ENCODE measurements at regions not wholly inside any gene's neighbourhood (a gene's known extent, or its start where the extent isn't known, plus 50 kb on each side); places are given as distances from the start of the nearest gene placed in this dataset.
"Not testable (repeated sequence)": the region's sequence is repeated elsewhere in the genome, so short reads cannot be mapped to it uniquely, and the experiment has no call there.

- Histone ChIP-seq H3K27me3 (ENCODE audit: insufficient read depth, low read length) (no peaks in the 10 kb centered on the region), H3K9me3 (ENCODE audit: low read length) (no peaks in the 10 kb centered on the region), H3K4me3 (ENCODE audit: low read length) (no peak overlapping the region), H3K4me1 (ENCODE audit: insufficient read depth, low read length) (no peaks in the 10 kb centered on the region), H3K36me3 (ENCODE audit: insufficient read depth, low read length) (no peaks in the 10 kb centered on the region), H2AFZ (ENCODE audit: low read depth, low read length) (no peak overlapping the region)
These were observed 558.2 kb upstream of the GNPDA2 start for GRCh38 chr4:45284400-45285085.

- Histone ChIP-seq H2AFZ (ENCODE audit: low read depth, low read length) (no peak overlapping the region), H3K4me1 (ENCODE audit: insufficient read depth, low read length) (no peaks in the 10 kb centered on the region)
These were observed 557.0 kb upstream of the GNPDA2 start for GRCh38 chr4:45283352-45283751.

GRCh38 chr4:45280121-45280520, 553.8 kb upstream of the GNPDA2 start:
- Histone ChIP-seq H3K9me3 (ENCODE audit: low read length) (no peaks in the 10 kb centered on the region), H3K4me3 (ENCODE audit: low read length) (no peak overlapping the region), H3K36me3 (ENCODE audit: insufficient read depth, low read length) (no peaks in the 10 kb centered on the region), H3K27me3 (ENCODE audit: insufficient read depth, low read length) (no peaks in the 10 kb centered on the region), H2AFZ (ENCODE audit: low read depth, low read length) (no peak overlapping the region), H3K4me1 (ENCODE audit: insufficient read depth, low read length) (no peaks in the 10 kb centered on the region)

More at GRCh38 chr4:45283352-45283751, 557.0 kb upstream of the GNPDA2 start:
- H3K27me3 ChIP-seq (ENCODE audit: insufficient read depth, low read length): no peaks in the 10 kb centered on the region
- H3K9me3 ChIP-seq (ENCODE audit: low read length): no peaks in the 10 kb centered on the region
- no peaks in the 10 kb centered on the region for H3K36me3 ChIP-seq (ENCODE audit: insufficient read depth, low read length)
- no peak overlapping the region for H3K4me3 ChIP-seq (ENCODE audit: low read length)

GRCh38 chr4:45275862-45276261, 549.5 kb upstream of the GNPDA2 start:
- Histone ChIP-seq H3K4me1 (ENCODE audit: insufficient read depth, low read length) (no peaks in the 10 kb centered on the region), H3K27me3 (ENCODE audit: insufficient read depth, low read length) (no peaks in the 10 kb centered on the region), H2AFZ (ENCODE audit: low read depth, low read length) (no peak overlapping the region), H3K9me3 (ENCODE audit: low read length) (no peaks in the 10 kb centered on the region), H3K4me3 (ENCODE audit: low read length) (no peak overlapping the region), H3K36me3 (ENCODE audit: insufficient read depth, low read length) (no peaks in the 10 kb centered on the region)

GRCh38 chr4:45248106-45248505, 521.8 kb upstream of the GNPDA2 start:
- not testable (repeated sequence) for H3K36me3 ChIP-seq (ENCODE audit: insufficient read depth, low read length); H3K27me3 ChIP-seq (ENCODE audit: insufficient read depth, low read length); H3K4me1 ChIP-seq (ENCODE audit: insufficient read depth, low read length); H3K4me3 ChIP-seq (ENCODE audit: low read length); H3K9me3 ChIP-seq (ENCODE audit: low read length); H2AFZ ChIP-seq (ENCODE audit: low read depth, low read length)

- Histone ChIP-seq H2AFZ (ENCODE audit: low read depth, low read length) (no peak overlapping the region), H3K27me3 (ENCODE audit: insufficient read depth, low read length) (no peaks in the 10 kb centered on the region), H3K4me3 (ENCODE audit: low read length) (no peak overlapping the region), H3K4me1 (ENCODE audit: insufficient read depth, low read length) (no peaks in the 10 kb centered on the region), H3K36me3 (ENCODE audit: insufficient read depth, low read length) (no peaks in the 10 kb centered on the region), H3K9me3 (ENCODE audit: low read length) (no peaks in the 10 kb centered on the region)
These were observed 515.6 kb upstream of the GNPDA2 start for GRCh38 chr4:45241976-45242375.

- H3K27me3 ChIP-seq (ENCODE audit: insufficient read depth, low read length): no peaks in the 10 kb centered on the region
- H3K4me1 ChIP-seq (ENCODE audit: insufficient read depth, low read length): peaks cover 3% of the 10 kb centered on the region
- H3K4me3 ChIP-seq (ENCODE audit: low read length): no peak overlapping the region
- H3K9me3 ChIP-seq (ENCODE audit: low read length): no peaks in the 10 kb centered on the region
- no peak overlapping the region for H2AFZ ChIP-seq (ENCODE audit: low read depth, low read length)
- no peaks in the 10 kb centered on the region for H3K36me3 ChIP-seq (ENCODE audit: insufficient read depth, low read length)
These were observed 502.9 kb upstream of the GNPDA2 start for GRCh38 chr4:45229206-45229605.

- H3K9me3 ChIP-seq (ENCODE audit: low read length): no peaks in the 10 kb centered on the region
These were observed 489.7 kb upstream of the GNPDA2 start for GRCh38 chr4:45215976-45216542.

GRCh38 chr4:45208476-45208875, 482.1 kb upstream of the GNPDA2 start:
- H3K27me3 ChIP-seq (ENCODE audit: insufficient read depth, low read length); H3K4me3 ChIP-seq (ENCODE audit: low read length); H3K9me3 ChIP-seq (ENCODE audit: low read length); H3K36me3 ChIP-seq (ENCODE audit: insufficient read depth, low read length); H3K4me1 ChIP-seq (ENCODE audit: insufficient read depth, low read length); H2AFZ ChIP-seq (ENCODE audit: low read depth, low read length): not testable (repeated sequence)

More at GRCh38 chr4:45215976-45216542, 489.7 kb upstream of the GNPDA2 start:
- Histone ChIP-seq H2AFZ (ENCODE audit: low read depth, low read length) (no peak overlapping the region), H3K4me1 (ENCODE audit: insufficient read depth, low read length) (no peaks in the 10 kb centered on the region), H3K4me3 (ENCODE audit: low read length) (no peak overlapping the region), H3K27me3 (ENCODE audit: insufficient read depth, low read length) (no peaks in the 10 kb centered on the region), H3K36me3 (ENCODE audit: insufficient read depth, low read length) (no peaks in the 10 kb centered on the region)

- H3K4me1 ChIP-seq (ENCODE audit: insufficient read depth, low read length); H2AFZ ChIP-seq (ENCODE audit: low read depth, low read length); H3K9me3 ChIP-seq (ENCODE audit: low read length); H3K4me3 ChIP-seq (ENCODE audit: low read length); H3K27me3 ChIP-seq (ENCODE audit: insufficient read depth, low read length); H3K36me3 ChIP-seq (ENCODE audit: insufficient read depth, low read length): not testable (repeated sequence)
These were observed 481.5 kb upstream of the GNPDA2 start for GRCh38 chr4:45207864-45208331.

GRCh38 chr4:45207241-45207863, 481.0 kb upstream of the GNPDA2 start:
- not testable (repeated sequence) for H3K27me3 ChIP-seq (ENCODE audit: insufficient read depth, low read length); H3K4me3 ChIP-seq (ENCODE audit: low read length)

GRCh38 chr4:45199736-45200135, 473.4 kb upstream of the GNPDA2 start:
- no peak overlapping the region for H2AFZ ChIP-seq (ENCODE audit: low read depth, low read length)
- no peaks in the 10 kb centered on the region for H3K27me3 ChIP-seq (ENCODE audit: insufficient read depth, low read length)
- no peak overlapping the region for H3K4me3 ChIP-seq (ENCODE audit: low read length)
- no peaks in the 10 kb centered on the region for H3K36me3 ChIP-seq (ENCODE audit: insufficient read depth, low read length)
- H3K9me3 ChIP-seq (ENCODE audit: low read length): no peaks in the 10 kb centered on the region
- H3K4me1 ChIP-seq (ENCODE audit: insufficient read depth, low read length): no peaks in the 10 kb centered on the region

More at GRCh38 chr4:45207241-45207863, 481.0 kb upstream of the GNPDA2 start:
- not testable (repeated sequence) for H3K36me3 ChIP-seq (ENCODE audit: insufficient read depth, low read length); H3K9me3 ChIP-seq (ENCODE audit: low read length); H2AFZ ChIP-seq (ENCODE audit: low read depth, low read length); H3K4me1 ChIP-seq (ENCODE audit: insufficient read depth, low read length)

GRCh38 chr4:45188501-45188900, 462.1 kb upstream of the GNPDA2 start:
- Histone ChIP-seq H2AFZ (ENCODE audit: low read depth, low read length) (no peak overlapping the region), H3K9me3 (ENCODE audit: low read length) (no peaks in the 10 kb centered on the region), H3K4me3 (ENCODE audit: low read length) (no peak overlapping the region), H3K27me3 (ENCODE audit: insufficient read depth, low read length) (no peaks in the 10 kb centered on the region), H3K36me3 (ENCODE audit: insufficient read depth, low read length) (no peaks in the 10 kb centered on the region), H3K4me1 (ENCODE audit: insufficient read depth, low read length) (no peaks in the 10 kb centered on the region)
